HepG2 (cell line): ENCODE measurements at regions not wholly inside any gene's neighbourhood (a gene's known extent, or its start where the extent isn't known, plus 50 kb on each side); places are given as distances from the start of the nearest gene placed in this dataset.
"Not testable (repeated sequence)": the region's sequence is repeated elsewhere in the genome, so short reads cannot be mapped to it uniquely, and the experiment has no call there.

Experiments
- ATAC-seq: fragments of 200-7000 bp; cut with Tn5 transposase; 3 replicates; pipeline ENCODE4 v1.9.1; 2020; ENCODE audit warnings: mild to moderate bottlenecking, moderate library complexity
- BruUV-seq: library from RNA; stranded (reverse); fragments of 400-500 nt; replicated peaks from 2 replicates; lab custom pipeline; 2021; lab: Mats Ljungman, UMichigan
- CTCF ChIA-PET: fragments of 300-600 bp; formaldehyde crosslinking; extraction: SDS; loops from one replicate; lab custom pipeline; 2021; ENCODE audit warnings: low total read pairs, inconsistent platforms, low intra/inter-chr PET ratio; lab: Yijun Ruan, JAX
- POLR2A ChIA-PET: fragments of 350-600 bp; sonication (Branson Sonifier 250); formaldehyde crosslinking; loops from one replicate; lab custom pipeline; 2020; ENCODE audit warnings: antibody characterized with exemption, inconsistent platforms; lab: Yijun Ruan, JAX
- DNase-seq: peaks from one replicate; pipeline ENCODE4 v3.0.0-alpha.2; 2015; ENCODE audit warnings: low spot score
- FAIRE-seq: peaks from 3 replicates; lab custom pipeline; 2011; peaks lifted over from hg19 to GRCh38; lab: Jason Lieb, UNC
- H2AFZ ChIP-seq: one replicate; pipeline ENCODE4 v1.6.1; 2011; ENCODE audit warnings: low read length, inconsistent platforms
- H3K27ac ChIP-seq: fragments of 300-600 bp; 3 replicates; pipeline ENCODE4 v1.8.0; 2011; ENCODE audit warnings: mixed run types, mild to moderate bottlenecking, mixed read lengths, low read length, inconsistent platforms; ENCODE audit not compliant: insufficient read depth; ENCODE audit errors: extremely low read length
- H3K27me3 ChIP-seq, 2 experiments: fragments of 200-600 bp in 1 of 2; 2 replicates in 1 of 2; 3 replicates in 1 of 2; pipeline versions ENCODE4 v1.6.0 to v1.8.0; 2011; ENCODE audit warnings: low read length in 2 of 2, mild to moderate bottlenecking in 2 of 2, moderate library complexity in 2 of 2, inconsistent platforms in 1 of 2; ENCODE audit not compliant: insufficient read depth in 2 of 2, control insufficient read depth in 1 of 2
- H3K36me3 ChIP-seq, 2 experiments: fragments of 200-600 bp in 1 of 2; replicated peaks in 1 of 2; 2 replicates in 1 of 2; 3 replicates in 1 of 2; pipeline versions ENCODE4 v1.5.1 to v1.8.0; 2011; ENCODE audit warnings: low read length in 2 of 2, inconsistent platforms in 1 of 2; ENCODE audit not compliant: insufficient read depth in 2 of 2, control insufficient read depth in 1 of 2
- H3K4me1 ChIP-seq: 2 replicates; pipeline ENCODE4 v1.5.1; 2012; ENCODE audit warnings: low read length, inconsistent platforms; ENCODE audit not compliant: insufficient read depth
- H3K4me2 ChIP-seq: 2 replicates; pipeline ENCODE4 v1.6.0; 2011; ENCODE audit warnings: low read depth, low read length, inconsistent platforms
- H3K4me3 ChIP-seq, 3 experiments: fragments of 200-600 bp in 1 of 3; sonication (generic), shearing (Covaris generic) in 1 of 3; replicated peaks in 1 of 3; 2 replicates each; pipeline ENCODE4 v1.5.1; 2011 to 2016; ENCODE audit warnings: low read length in 3 of 3, inconsistent platforms in 2 of 3, low read depth in 2 of 3, mild to moderate bottlenecking in 2 of 3, control low read depth in 1 of 3, mixed read lengths in 1 of 3; ENCODE audit not compliant: insufficient read depth in 1 of 3
- H3K79me2 ChIP-seq: one replicate; pipeline ENCODE4 v1.6.1; 2011; ENCODE audit warnings: low read length, inconsistent platforms; ENCODE audit not compliant: insufficient read depth
- H3K9ac ChIP-seq: 2 replicates; pipeline ENCODE4 v1.6.0; 2011; ENCODE audit warnings: mild to moderate bottlenecking, low read depth, low read length, inconsistent platforms; ENCODE audit not compliant: insufficient read depth
- H3K9me3 ChIP-seq: 2 replicates; pipeline ENCODE4 v1.5.1; 2012; ENCODE audit warnings: mild to moderate bottlenecking, low read length
- H4K20me1 ChIP-seq: 2 replicates; pipeline ENCODE4 v1.6.0; 2011; ENCODE audit warnings: inconsistent platforms, mild to moderate bottlenecking, low read length, moderate library complexity; ENCODE audit not compliant: insufficient read depth
- BRCA1 ChIP-seq: sonication (generic); formaldehyde crosslinking; IDR thresholded peaks from 2 replicates; pipeline ENCODE4 v1.4.0; 2020; ENCODE audit warnings: missing genetic modification reagents
- EED ChIP-seq: sonication (generic); formaldehyde crosslinking; IDR thresholded peaks from 2 replicates; pipeline ENCODE4 v1.5.0; 2020; ENCODE audit warnings: mild to moderate bottlenecking, missing genetic modification reagents
- ELF4 ChIP-seq: sonication (generic); formaldehyde crosslinking; IDR thresholded peaks from 2 replicates; pipeline ENCODE4 v1.5.0; 2020; ENCODE audit warnings: missing genetic modification reagents, mild to moderate bottlenecking, moderate library complexity, borderline replicate concordance
- HNF1B ChIP-seq: sonication (generic); formaldehyde crosslinking; IDR thresholded peaks from 2 replicates; pipeline ENCODE4 v1.5.1; 2020; ENCODE audit warnings: mild to moderate bottlenecking, moderate library complexity, missing genetic modification reagents
- HOMEZ ChIP-seq: IDR thresholded peaks from 2 replicates; pipeline ENCODE4 v1.6.1; 2016; ENCODE audit warnings: low read depth
- MTF2 ChIP-seq: sonication (generic); formaldehyde crosslinking; IDR thresholded peaks from 2 replicates; pipeline ENCODE4 v1.5.0; 2020; ENCODE audit warnings: missing genetic modification reagents, borderline replicate concordance
- NFYC ChIP-seq: IDR thresholded peaks from 2 replicates; pipeline ENCODE4 v1.6.1; 2016; ENCODE audit warnings: missing genetic modification reagents, missing compliant biosample characterization
- POLR2G ChIP-seq: fragments of 200-400 bp; formaldehyde crosslinking; IDR thresholded peaks from 2 replicates; pipeline ENCODE4 v1.6.1; 2018; ENCODE audit warnings: mild to moderate bottlenecking, low read depth, low read length, moderate library complexity
- RBM22 ChIP-seq: fragments of 200-400 bp; formaldehyde crosslinking; optimal IDR thresholded peaks from 2 replicates; pipeline ENCODE3; 2017; ENCODE audit warnings: mild to moderate bottlenecking, low read length, moderate library complexity
- RELA ChIP-seq: sonication (generic); formaldehyde crosslinking; IDR thresholded peaks from 2 replicates; pipeline ENCODE4 v1.4.0; 2020; ENCODE audit warnings: missing genetic modification reagents
- SNAI1 ChIP-seq: sonication (generic); formaldehyde crosslinking; IDR thresholded peaks from 2 replicates; pipeline ENCODE4 v1.5.0; 2020; ENCODE audit warnings: mild to moderate bottlenecking, missing genetic modification reagents, borderline replicate concordance
- TAF1 ChIP-seq: sonication (generic); formaldehyde crosslinking; IDR thresholded peaks from 2 replicates; pipeline ENCODE4 v1.4.0; 2020; ENCODE audit warnings: missing genetic modification reagents
- ZNF343 ChIP-seq: sonication (generic); formaldehyde crosslinking; IDR thresholded peaks from 2 replicates; pipeline ENCODE4 v1.4.0; 2020; ENCODE audit warnings: mild to moderate bottlenecking, missing genetic modification reagents
- ZNF460 ChIP-seq: sonication (generic); formaldehyde crosslinking; IDR thresholded peaks from 2 replicates; pipeline ENCODE4 v1.5.1; 2020; ENCODE audit warnings: missing genetic modification reagents, mild to moderate bottlenecking, borderline replicate concordance
- ZNF496 ChIP-seq: sonication (generic); formaldehyde crosslinking; IDR thresholded peaks from 2 replicates; pipeline ENCODE4 v1.8.1; 2023; ENCODE audit warnings: mild to moderate bottlenecking, moderate library complexity, missing genetic modification reagents; ENCODE audit not compliant: insufficient replicate concordance
- ZNF772 ChIP-seq: sonication (generic); formaldehyde crosslinking; IDR thresholded peaks from 2 replicates; pipeline ENCODE4 v1.5.0; 2020; ENCODE audit warnings: mild to moderate bottlenecking, missing genetic modification reagents
- WGBS: methylation state at CpG from one replicate; pipeline ENCODE4 v1.1.6; 2017; ENCODE audit warnings: low lambda C conversion rate; 5-methylcytosine and 5-hydroxymethylcytosine counted together
- in situ Hi-C: cut with HindIII; loops from 2 replicates; pipeline ENCODE4 v1.10.0; 2017; ENCODE audit warnings: low pct_unique_long_range_greater_than_20kb; ENCODE audit not compliant: extremely low pct_ligation_motif_present
- intact Hi-C: fragments of 100-400 bp; cut with micrococcal nuclease; formaldehyde crosslinking; loops from one replicate; pipeline ENCODE4 v1.10.0; 2022; ENCODE audit not compliant: unreplicated experiment

- TF ChIP-seq MTF2 (CRISPR knock-in tag) (no peak), ELF4 (no peak), EED (CRISPR knock-in tag) (no peak), POLR2G (no peak), RBM22 (no peak), ZNF460 (CRISPR knock-in tag) (no peak)
These were observed 709.8 kb downstream of the LTN1 start (continued) for GRCh38 chr21:28282833-28283232.

GRCh38 chr21:28281357-28281756 is 711.3 kb downstream of the LTN1 start:
- H3K4me2 ChIP-seq, H4K20me1 ChIP-seq, in situ Hi-C loops, H3K27ac ChIP-seq, H3K36me3 ChIP-seq, H3K27me3 ChIP-seq, H3K4me1 ChIP-seq, H2AFZ ChIP-seq, FAIRE-seq, ATAC-seq, CTCF ChIA-PET, BruUV-seq, intact Hi-C loops, H3K9ac ChIP-seq, POLR2A ChIA-PET, H3K79me2 ChIP-seq, DNase-seq, H3K4me3 ChIP-seq: not testable (repeated sequence)
- H3K9me3 ChIP-seq: peaks cover 63% of the 10 kb centered on the region
- WGBS: 6% methylated on average over 3 of the region's 3 CpGs

- Histone ChIP-seq H3K79me2 (no peaks in the 10 kb centered on the region), H3K9me3 (peaks cover 63% of the 10 kb centered on the region), H3K4me1 (peaks cover 9% of the 10 kb centered on the region; the same call in 1 of the 2 replicates), H3K4me3 (no peak overlapping the region), H3K4me2 (no peak overlapping the region), H3K36me3 (no peaks in the 10 kb centered on the region), H3K27me3 (no peaks in the 10 kb centered on the region), H4K20me1 (no peaks in the 10 kb centered on the region), H2AFZ (no peak overlapping the region), H3K27ac (no peak overlapping the region), H3K9ac (no peak overlapping the region)
- DNase-seq (no peak), FAIRE-seq (no peak), ATAC-seq (no peak)
- intact Hi-C loops: no loop called here
- ChIA-PET POLR2A (no interaction called here), CTCF (no interaction called here)
- in situ Hi-C loops: no loop called here
- no TSS peak for BruUV-seq
- TF ChIP-seq HOMEZ (CRISPR knock-in tag) (no peak), TAF1 (CRISPR knock-in tag) (no peak), ZNF496 (CRISPR knock-in tag) (no peak), ZNF343 (no peak), BRCA1 (CRISPR knock-in tag) (no peak), ZNF772 (CRISPR knock-in tag) (no peak), HNF1B (CRISPR knock-in tag) (no peak), SNAI1 (no peak), NFYC (CRISPR knock-in tag) (no peak), RELA (no peak)
These were observed 712.1 kb downstream of the LTN1 start for GRCh38 chr21:28280611-28281010.
